NB4 (cell line): ENCODE measurements at regions not wholly inside any gene's neighbourhood (a gene's known extent, or its start where the extent isn't known, plus 50 kb on each side); places are given as distances from the start of the nearest gene placed in this dataset.

Experiments used
- CTCF ChIP-seq: IDR thresholded peaks from one replicate; pipeline ENCODE4 v1.5.1; 2012; ENCODE audit warnings: low read depth, low read length
- MYC ChIP-seq: IDR thresholded peaks from 2 replicates; pipeline ENCODE4 v1.6.1; 2011; ENCODE audit warnings: low read depth, low read length
- POLR2A ChIP-seq: IDR thresholded peaks from 2 replicates; pipeline ENCODE4 v1.6.1; 2011; ENCODE audit warnings: mild to moderate bottlenecking; ENCODE audit not compliant: insufficient read length; ENCODE audit errors: extremely low read depth

DNA sequence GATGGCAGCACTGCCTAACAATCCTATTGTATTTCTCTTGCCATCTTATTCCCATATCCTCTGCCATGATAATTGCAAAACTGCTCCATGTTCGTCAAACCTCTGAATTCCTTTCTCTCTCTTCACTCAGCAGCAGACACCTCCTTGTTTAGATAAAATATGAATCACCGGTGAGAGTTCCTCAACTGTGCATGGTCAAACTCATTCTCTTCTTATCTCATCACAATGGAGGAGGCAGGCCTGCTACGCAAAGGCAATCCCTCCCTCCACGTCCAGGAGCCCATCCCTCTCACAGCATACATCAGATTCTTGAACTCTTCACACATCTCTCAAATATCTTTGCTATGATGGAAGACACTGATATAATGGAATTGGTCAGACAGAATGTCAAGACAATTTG lies 90.1 kb upstream of the DAAM1 start:
- no peak for TF ChIP-seq CTCF
- no peak for TF ChIP-seq POLR2A
- no peak for TF ChIP-seq MYC
